Activated naive CD4-positive, alpha-beta T cell treated with anti-CD3 and anti-CD28 coated beads, Interleukin-2, amount 50 U/mL, for 16 hours (primary cell): ENCODE measurements at regions not wholly inside any gene's neighbourhood (a gene's known extent, or its start where the extent isn't known, plus 50 kb on each side); places are given as distances from the start of the nearest gene placed in this dataset.

Experiments
- DNase-seq: peaks from one replicate; pipeline ENCODE4 v3.0.0-alpha.2; 2020

- DNase-seq: no peak
Observed at GRCh38 chr20:39333211-39333610, 371.1 kb downstream of the DHX35 start.

DNA sequence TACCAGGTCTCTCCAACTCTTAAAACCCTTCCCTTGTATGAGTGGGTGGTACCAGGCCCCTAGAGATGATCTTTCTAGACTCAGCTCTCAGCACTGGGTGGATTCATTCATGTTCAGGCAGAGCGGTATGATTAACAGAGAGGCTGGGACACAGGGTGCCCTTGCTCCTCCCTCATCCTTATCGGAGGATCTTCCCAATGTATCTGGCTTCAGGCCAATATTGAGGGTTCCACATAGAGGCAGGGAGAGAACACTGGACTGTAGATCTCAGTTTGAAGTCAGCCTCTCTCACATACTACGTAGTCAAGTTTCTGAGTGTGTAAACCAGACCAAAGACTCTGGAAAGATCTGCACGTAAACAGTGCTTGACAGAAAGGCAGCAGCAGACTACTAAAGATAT, 366.2 kb downstream of the DHX35 start:
- DNase-seq: no peak

DNA sequence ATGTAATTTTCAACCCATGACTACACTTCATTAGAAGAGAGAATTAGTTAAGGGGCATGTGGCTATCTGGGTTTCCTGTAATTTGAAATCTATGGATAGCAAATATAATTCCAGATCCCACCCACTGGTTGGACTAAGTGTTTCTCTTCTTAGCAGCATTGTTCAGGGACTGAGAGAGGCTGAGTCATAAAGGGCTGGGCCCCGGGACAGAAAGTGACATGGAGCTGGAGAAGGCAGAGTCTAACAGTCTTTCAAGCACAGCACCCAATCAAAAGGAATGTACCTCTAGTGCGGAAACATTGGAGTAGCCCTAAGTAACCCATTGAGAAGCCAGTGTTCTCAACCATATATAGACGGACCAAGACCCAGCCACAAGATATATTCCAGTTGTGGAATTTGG, 363.9 kb downstream of the DHX35 start:
- DNase-seq: no peak

GRCh38 chr20:39318911-39319310, 356.8 kb downstream of the DHX35 start:
- DNase-seq: no peak

- DNase-seq: no peak
Observed at GRCh38 chr20:39312676-39313075, 350.5 kb downstream of the DHX35 start.

- DNase-seq: no peak
Observed at GRCh38 chr20:39311851-39312506, 349.8 kb downstream of the DHX35 start.

DNA sequence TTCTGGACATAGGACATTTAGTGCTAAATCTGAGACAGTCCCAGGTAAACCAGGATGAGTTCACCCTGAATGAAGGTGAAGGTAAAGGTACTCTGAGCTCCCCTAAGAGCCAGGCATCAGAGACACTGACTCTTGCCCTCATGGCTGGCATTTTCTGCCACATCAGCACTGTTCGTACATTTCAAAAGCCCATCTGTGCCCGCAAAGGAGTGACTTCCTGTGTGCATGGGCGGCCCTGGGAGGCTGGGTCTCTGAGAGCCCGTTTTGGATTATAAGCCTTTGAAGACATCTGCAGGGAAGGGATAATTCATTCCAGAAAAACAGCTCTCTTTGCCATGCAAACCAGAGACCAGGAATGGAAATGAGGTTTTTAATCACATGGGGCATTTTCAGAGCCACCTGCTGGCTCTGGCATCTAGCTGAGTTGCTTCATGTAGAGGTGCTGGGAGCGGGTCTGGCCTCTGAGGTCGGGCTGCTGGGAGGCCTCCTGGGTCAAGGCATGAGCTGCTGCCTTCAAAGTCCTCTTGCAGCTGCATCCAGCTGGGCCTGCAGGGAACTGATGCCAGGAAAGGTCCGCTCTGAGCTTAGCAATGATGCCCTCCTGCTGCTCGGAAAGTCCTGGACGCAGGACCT, 348.3 kb downstream of the DHX35 start:
- DNase-seq: no peak

DNA sequence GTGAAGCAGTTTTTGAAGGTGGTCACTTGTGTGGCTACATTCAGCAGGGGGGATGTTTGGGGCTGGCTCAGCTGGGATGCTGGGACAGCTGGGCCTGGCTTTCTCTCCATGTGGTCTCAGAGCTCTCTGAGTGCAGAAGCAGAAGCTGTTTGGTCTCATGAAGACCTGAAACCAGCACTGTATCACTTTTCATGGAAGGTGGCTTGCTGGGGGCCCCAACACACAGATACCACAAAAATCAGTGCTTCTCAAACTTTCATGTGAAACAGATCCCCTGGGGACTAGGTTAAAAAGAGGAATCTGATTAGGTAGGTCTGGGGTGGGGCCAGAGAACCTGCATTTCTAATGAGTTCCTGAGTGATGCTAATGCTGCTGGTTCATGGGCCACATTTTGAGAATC, 347.3 kb downstream of the DHX35 start:
- DNase-seq: no peak

DNA sequence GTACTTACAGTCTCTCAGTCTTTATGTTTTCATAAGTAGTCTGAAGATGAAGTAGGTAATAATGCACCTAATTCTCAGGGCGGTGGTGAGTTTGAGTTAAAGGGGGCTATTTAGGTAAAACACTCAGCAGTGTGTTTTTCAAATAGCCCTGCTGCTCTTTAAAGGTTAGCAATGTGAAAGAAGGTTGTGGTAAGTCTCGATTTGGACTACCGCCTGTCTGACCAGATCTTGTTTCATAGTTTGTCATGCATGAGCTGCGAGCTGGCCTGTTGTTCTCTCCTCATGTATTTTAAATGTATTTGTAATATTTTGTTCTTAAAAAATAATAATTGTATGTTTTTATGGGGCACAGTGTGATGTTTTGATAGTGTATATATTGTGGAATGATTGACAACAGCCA, 340.2 kb downstream of the DHX35 start:
- DNase-seq: no peak

- no peak for DNase-seq
Observed at GRCh38 chr20:39299783-39300182, 337.6 kb downstream of the DHX35 start.

- no peak for DNase-seq
Observed at GRCh38 chr20:39298571-39299506, 336.7 kb downstream of the DHX35 start.

DNA sequence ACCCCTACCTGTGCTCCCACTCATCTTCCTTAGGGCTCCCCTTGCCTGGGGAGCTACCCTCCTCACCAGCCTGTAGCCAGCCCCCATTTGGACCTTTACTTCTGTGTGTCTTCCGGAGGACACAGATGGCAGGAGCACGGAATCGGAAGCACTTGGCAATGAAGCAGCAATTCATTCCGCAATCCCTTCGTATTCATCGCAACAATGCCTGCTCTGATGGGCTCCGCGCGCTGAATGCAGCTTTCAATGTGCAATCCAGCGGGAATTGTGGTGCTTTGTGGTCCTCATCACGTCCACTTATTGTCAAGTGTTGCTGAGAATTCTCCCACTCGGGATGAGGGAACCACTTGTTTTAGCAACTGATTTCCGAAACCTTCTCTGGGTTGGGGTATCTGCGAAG, 336.0 kb downstream of the DHX35 start:
- DNase-seq: no peak

DNA sequence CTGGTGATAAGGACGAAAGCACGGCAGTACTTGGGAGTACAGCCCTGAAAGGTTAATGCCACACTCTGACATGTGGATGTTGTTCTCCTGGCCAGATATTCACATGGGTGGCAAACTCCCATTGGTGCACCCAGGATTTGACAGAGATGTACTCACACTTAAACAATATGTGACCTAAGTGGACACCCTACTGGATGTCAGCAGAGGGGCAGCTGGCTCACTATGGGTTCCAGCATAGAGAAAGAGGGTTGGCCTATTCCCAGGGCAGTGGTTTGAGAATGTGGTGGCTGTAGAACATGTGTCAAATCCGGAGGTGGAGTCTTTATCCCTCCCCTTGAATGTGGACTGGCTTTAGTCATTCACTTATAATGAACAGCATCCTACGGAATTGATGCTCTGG, 333.2 kb downstream of the DHX35 start:
- DNase-seq: no peak

DNA sequence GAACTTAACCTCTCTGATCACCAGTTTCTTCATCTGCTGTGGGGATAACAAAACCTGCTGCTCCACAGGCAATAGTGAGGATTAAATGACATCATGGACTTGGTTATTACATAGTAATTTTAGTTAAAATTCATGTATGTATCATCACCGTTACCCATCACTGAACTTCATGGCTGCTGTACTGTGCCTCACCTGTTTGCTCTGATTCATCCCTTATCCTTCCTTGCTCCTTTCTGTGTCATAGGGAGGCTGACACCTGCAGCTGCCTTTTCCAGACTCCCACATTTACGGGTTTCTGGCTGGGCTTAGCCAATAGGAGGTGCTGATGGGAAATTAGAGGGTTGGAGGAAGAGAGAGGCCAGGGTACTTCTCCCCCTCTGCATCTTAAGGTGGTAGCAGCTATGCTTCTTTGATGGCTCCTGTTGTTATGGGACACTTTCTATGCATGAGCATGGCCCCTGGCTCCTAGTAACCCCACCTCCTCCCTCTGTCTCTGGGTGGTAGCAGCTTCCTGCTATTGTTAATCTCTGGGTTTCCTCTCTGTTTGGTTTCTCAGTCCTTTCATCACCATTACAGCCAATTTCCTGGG, 332.1 kb downstream of the DHX35 start:
- DNase-seq: no peak

GRCh38 chr20:39292193-39292736, 330.1 kb downstream of the DHX35 start:
- DNase-seq: no peak

DNA sequence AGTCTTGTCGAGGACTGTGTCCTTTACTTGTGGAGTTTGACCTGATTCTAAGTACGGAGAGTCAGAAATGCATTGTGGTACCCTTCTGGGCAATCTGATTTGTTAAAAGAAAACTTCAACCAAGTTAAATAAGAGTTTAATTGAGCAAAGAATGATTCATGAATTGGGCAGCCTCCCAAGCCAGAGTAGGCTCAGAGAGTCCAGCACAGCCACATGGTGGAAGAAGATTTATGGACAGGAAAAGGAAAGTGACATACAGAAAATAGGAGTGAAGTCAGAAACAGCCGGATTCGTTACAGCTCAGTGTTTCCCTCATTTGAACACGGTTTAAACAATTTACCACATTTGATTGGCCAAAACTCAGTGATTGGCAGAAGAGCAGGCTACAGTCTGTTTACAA, 329.2 kb downstream of the DHX35 start:
- DNase-seq: no peak

- DNase-seq: no peak
Observed at GRCh38 chr20:39290575-39290974, 328.4 kb downstream of the DHX35 start.

DNA sequence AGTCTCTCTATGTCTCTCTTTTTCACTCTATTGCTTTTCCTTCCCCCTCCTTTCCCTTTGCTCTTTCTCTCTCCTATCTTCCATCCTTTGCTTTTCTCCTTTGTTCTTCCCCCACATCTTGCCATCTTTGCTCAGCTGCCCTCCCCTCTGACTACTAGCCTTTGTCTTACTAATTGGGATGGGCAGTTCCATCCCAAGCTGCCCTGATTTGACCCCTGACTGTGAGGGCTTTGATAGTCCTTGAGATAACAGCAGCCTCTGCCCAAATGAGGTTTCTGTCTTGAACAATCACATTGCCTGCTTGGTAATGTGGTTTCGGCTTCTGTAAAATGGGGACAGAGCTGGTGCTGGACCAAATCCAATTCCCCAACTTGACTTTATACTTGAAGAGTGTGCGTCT, 327.7 kb downstream of the DHX35 start:
- no peak for DNase-seq

GRCh38 chr20:39289316-39289715, 327.2 kb downstream of the DHX35 start:
- DNase-seq: no peak

GRCh38 chr20:39283464-39283863, 321.3 kb downstream of the DHX35 start:
- DNase-seq: no peak

- no peak for DNase-seq
Observed at GRCh38 chr20:39282619-39283092, 320.5 kb downstream of the DHX35 start.

GRCh38 chr20:39280875-39281274, 318.7 kb downstream of the DHX35 start:
- DNase-seq: no peak

DNA sequence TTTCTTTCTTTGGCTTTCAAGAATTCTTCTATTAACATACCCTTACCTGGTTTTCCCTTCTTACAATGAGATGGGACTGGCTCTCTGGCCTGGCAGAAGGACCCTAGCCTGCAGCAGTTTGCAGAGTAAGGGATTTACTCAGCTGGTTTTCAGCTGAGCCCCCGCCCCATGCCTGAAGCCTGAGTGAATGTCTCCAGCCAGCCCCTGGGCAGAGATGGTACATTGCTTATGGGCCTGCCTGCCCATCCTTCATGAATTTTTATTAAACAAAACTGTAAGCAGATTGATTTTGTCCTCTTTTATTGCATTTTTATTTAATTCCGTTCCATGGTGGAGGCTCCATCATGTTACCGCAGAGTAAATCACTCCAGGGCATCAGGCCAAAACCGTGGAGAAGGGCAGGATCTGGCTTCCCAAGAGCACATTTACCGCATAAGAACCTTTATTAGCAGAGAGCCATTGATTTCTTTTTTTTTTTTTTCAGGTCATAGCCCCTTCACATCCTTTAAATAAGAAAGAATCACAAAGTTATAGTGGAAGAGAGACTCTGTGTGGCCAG, 316.2 kb downstream of the DHX35 start:
- no peak for DNase-seq
